ENCODE measurements at regions not wholly inside any gene's neighbourhood (a gene's known extent, or its start where the extent isn't known, plus 50 kb on each side); places are given as distances from the start of the nearest gene placed in this dataset.

DNA sequence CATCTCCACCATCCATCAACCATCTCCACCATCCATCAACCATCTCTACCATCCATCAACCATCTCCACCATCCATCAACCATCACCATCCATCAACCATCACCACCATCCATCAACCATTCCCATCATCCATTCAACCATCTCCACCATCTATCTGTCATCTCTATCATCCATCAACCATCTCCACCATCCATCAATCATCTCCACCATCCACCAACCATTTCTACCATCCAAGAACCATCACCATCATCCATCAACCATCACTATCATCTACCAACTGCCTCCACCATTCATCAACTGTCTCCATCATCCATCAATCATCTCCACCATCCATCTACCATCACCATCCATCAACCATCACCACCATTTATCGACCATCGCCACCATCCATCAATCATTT lies 78.8 kb upstream of the CDH4 start:
- no peak for DNase-seq
- intact Hi-C loops (cut with DNase I, micrococcal nuclease): no loop called here

DNA sequence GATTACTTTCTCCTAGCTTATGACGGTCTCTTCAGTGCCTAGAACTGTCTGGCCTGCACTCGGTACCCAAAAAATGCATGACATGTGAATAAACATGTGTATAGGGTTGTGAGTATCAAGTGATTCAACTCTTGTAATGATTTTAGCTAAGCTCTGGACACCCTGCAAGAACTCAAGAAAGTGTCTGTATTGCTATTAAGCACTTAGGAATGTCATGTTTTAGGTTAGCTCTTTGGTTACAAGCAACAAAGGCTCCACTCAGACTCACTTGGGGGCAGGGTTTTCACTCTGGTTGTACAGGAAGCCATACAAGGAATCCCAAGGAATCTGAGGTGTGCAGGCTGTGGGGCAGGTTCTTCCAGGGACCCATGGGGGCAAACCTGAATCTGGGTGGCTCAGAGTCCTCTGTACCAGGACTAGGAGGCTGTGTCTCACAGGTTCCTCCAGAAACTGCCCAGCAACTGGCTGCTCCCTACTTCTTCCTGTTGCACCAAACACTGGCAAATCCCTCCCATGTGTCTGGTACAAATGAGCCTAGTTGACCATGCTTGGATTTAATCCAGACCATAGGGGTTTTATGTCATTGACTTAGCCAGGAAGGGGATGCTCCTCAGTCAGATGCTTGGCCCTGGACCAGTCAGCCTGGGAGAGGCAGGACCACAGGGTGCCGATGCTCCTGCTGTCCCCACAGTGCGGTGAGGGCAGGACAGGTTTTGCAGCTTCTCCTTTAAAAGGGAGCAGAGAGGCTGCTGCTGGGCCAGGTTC lies 77.9 kb upstream of the CDH4 start:
- ATAC-seq: no peak
- H3K4me1 ChIP-seq (ENCODE audit: low read depth): peaks cover 13% of the 10 kb centered on the region
- no peak for DNase-seq
- H3K9me3 ChIP-seq: no peaks in the 10 kb centered on the region
- intact Hi-C loops (cut with DNase I, micrococcal nuclease): no loop called here
- no peak overlapping the region for H3K4me3 ChIP-seq
- TF ChIP-seq, protein P1, sequence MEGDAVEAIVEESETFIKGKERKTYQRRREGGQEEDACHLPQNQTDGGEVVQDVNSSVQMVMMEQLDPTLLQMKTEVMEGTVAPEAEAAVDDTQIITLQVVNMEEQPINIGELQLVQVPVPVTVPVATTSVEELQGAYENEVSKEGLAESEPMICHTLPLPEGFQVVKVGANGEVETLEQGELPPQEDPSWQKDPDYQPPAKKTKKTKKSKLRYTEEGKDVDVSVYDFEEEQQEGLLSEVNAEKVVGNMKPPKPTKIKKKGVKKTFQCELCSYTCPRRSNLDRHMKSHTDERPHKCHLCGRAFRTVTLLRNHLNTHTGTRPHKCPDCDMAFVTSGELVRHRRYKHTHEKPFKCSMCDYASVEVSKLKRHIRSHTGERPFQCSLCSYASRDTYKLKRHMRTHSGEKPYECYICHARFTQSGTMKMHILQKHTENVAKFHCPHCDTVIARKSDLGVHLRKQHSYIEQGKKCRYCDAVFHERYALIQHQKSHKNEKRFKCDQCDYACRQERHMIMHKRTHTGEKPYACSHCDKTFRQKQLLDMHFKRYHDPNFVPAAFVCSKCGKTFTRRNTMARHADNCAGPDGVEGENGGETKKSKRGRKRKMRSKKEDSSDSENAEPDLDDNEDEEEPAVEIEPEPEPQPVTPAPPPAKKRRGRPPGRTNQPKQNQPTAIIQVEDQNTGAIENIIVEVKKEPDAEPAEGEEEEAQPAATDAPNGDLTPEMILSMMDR (IDR thresholded peaks at IDR 0.05): no peak
- no peaks in the 10 kb centered on the region for H3K36me3 ChIP-seq (ENCODE audit: low read depth)

More for the DNA sequence above, 78.8 kb upstream of the CDH4 start:
- TF ChIP-seq, protein P1 (IDR thresholded peaks at IDR 0.05): no peak
- no peaks in the 10 kb centered on the region for H3K9me3 ChIP-seq
- no peak overlapping the region for H3K4me3 ChIP-seq
- no peak for ATAC-seq
- H3K4me1 ChIP-seq (ENCODE audit: low read depth): peaks cover 4% of the 10 kb centered on the region
- no peaks in the 10 kb centered on the region for H3K36me3 ChIP-seq (ENCODE audit: low read depth)

DNA sequence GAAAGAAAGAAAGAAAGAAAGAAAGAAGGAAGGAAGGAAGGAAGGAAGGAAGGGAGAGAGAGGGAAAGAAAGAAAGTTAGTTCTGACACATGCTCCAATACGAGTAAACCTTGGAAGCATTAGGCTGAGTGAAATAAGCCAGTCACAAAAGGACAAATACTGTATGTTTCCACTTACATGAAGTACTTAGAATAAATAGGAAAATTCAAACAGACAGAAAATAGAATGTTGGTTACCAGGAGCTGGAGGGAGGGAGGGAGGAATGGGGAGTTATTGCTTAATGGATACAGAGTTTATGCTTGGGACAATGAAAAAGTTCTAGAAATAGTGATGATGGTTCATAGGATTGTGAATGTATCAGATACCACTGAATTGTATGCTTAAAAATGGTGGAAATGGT lies 75.2 kb upstream of the CDH4 start:
- DNase-seq: no peak
- intact Hi-C loops (cut with DNase I, micrococcal nuclease): no loop called here
- ATAC-seq: no peak
- no peak overlapping the region for H3K4me3 ChIP-seq
- H3K4me1 ChIP-seq (ENCODE audit: low read depth): peaks cover 18% of the 10 kb centered on the region
- no peaks in the 10 kb centered on the region for H3K36me3 ChIP-seq (ENCODE audit: low read depth)
- H3K9me3 ChIP-seq: no peaks in the 10 kb centered on the region
- TF ChIP-seq, protein P1 (IDR thresholded peaks at IDR 0.05): no peak

DNA sequence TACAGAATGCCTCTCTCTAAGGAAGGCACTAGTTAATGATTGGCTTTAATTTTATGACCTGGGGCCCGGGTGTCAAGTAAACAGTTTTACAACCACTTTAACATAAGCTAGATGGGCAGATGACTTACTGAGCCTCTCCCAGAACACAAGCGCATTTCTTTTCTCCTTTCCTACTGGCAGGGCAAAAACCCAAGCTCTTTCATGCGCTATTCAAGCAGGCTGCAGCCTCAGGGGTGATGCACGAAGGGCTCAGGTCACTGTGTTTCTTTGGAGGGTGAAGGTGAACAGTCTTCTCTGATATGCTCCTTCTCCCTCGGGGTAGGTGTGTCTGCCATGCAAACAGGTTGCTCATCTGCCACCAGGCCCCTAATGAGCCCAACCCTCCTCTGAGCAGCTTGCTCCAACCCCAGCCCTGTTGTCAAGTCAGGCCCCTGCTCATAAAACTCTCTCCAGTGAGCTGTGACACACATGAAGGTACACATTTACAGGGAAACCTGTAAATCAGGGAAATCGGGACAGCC lies 73.5 kb upstream of the CDH4 start:
- TF ChIP-seq, protein P1 (IDR thresholded peaks at IDR 0.05): no peak
- H3K36me3 ChIP-seq (ENCODE audit: low read depth): no peaks in the 10 kb centered on the region
- no peak overlapping the region for H3K4me3 ChIP-seq
- peak in 1 of 3 donors; percentile 47 for DNase-seq
- ATAC-seq: peak; percentile 89
- intact Hi-C loops (cut with DNase I, micrococcal nuclease): no loop called here
- peaks cover 18% of the 10 kb centered on the region for H3K4me1 ChIP-seq (ENCODE audit: low read depth)
- H3K9me3 ChIP-seq: no peaks in the 10 kb centered on the region

DNA sequence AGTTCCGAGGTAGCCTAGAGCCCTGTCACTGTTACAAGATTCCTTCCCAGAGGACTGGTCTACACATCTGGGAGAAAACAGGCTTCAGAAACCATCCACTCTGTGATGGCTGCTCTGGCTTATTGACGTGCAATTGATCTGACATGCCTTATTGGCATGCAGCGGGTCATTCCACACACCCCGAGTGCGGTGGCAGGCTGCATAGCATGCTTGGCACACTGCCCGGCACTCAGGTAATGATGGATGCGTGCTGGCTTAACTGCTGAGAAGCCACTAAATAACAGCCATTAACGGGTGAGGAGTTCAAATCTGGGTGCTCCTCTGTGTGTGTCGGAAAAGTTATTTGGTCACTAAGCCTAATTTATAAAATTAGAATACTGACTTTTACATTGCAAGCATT lies 67.9 kb upstream of the CDH4 start:
- no peak for DNase-seq
- Histone ChIP-seq H3K9me3 (no peaks in the 10 kb centered on the region), H3K4me1 (ENCODE audit: low read depth) (peaks cover 5% of the 10 kb centered on the region), H3K36me3 (ENCODE audit: low read depth) (no peaks in the 10 kb centered on the region), H3K4me3 (no peak overlapping the region)
- no peak for ATAC-seq
- intact Hi-C loops (cut with DNase I, micrococcal nuclease): no loop called here
- TF ChIP-seq, protein P1 (IDR thresholded peaks at IDR 0.05): no peak
